ENCODE measurements at regions not wholly inside any gene's neighbourhood (a gene's known extent, or its start where the extent isn't known, plus 50 kb on each side); places are given as distances from the start of the nearest gene placed in this dataset.

GRCh38 chr16:86870380-86870779 lies 292.0 kb downstream of the FOXL1 start:
- no peaks in the 10 kb centered on the region for H3K4me1 Mint-ChIP-seq
- H3K9me3 Mint-ChIP-seq: no peaks in the 10 kb centered on the region
- H3K4me3 Mint-ChIP-seq: no peak overlapping the region
- no peak overlapping the region for H3K27ac Mint-ChIP-seq
- no peak for ATAC-seq
- DNase-seq: no peak
- no peaks in the 10 kb centered on the region for H3K36me3 Mint-ChIP-seq (ENCODE audit: low read depth)
- H3K27me3 Mint-ChIP-seq: peaks cover 3% of the 10 kb centered on the region

- no peaks in the 10 kb centered on the region for H3K36me3 Mint-ChIP-seq (ENCODE audit: low read depth)
- ATAC-seq: no peak
- no peak for DNase-seq
- no peak overlapping the region for H3K27ac Mint-ChIP-seq
- H3K4me3 Mint-ChIP-seq: no peak overlapping the region
- H3K27me3 Mint-ChIP-seq: peaks cover 4% of the 10 kb centered on the region
- no peaks in the 10 kb centered on the region for H3K4me1 Mint-ChIP-seq
- H3K9me3 Mint-ChIP-seq: no peaks in the 10 kb centered on the region
These were observed 293.8 kb downstream of the FOXL1 start for GRCh38 chr16:86872131-86872530.

- ATAC-seq: no peak
- H3K9me3 Mint-ChIP-seq: no peaks in the 10 kb centered on the region
- H3K4me1 Mint-ChIP-seq: no peaks in the 10 kb centered on the region
- H3K4me3 Mint-ChIP-seq: no peak overlapping the region
- no peaks in the 10 kb centered on the region for H3K36me3 Mint-ChIP-seq (ENCODE audit: low read depth)
- peaks cover 10% of the 10 kb centered on the region for H3K27me3 Mint-ChIP-seq
- no peak for DNase-seq
- no peak overlapping the region for H3K27ac Mint-ChIP-seq
These were observed 294.5 kb downstream of the FOXL1 start for GRCh38 chr16:86872833-86873232.

- Mint-ChIP-seq H3K27ac (no peak overlapping the region), H3K4me1 (no peaks in the 10 kb centered on the region), H3K4me3 (no peak overlapping the region), H3K36me3 (ENCODE audit: low read depth) (no peaks in the 10 kb centered on the region), H3K9me3 (no peaks in the 10 kb centered on the region), H3K27me3 (peaks cover 20% of the 10 kb centered on the region)
- peak; percentile 58 for DNase-seq
- peak; percentile 34 for ATAC-seq
These were observed 295.8 kb downstream of the FOXL1 start for GRCh38 chr16:86874141-86874540.

- H3K4me3 Mint-ChIP-seq: no peak overlapping the region
- no peak for DNase-seq
- peaks cover 38% of the 10 kb centered on the region for H3K27me3 Mint-ChIP-seq
- no peaks in the 10 kb centered on the region for H3K36me3 Mint-ChIP-seq (ENCODE audit: low read depth)
- H3K9me3 Mint-ChIP-seq: no peaks in the 10 kb centered on the region
- H3K4me1 Mint-ChIP-seq: no peaks in the 10 kb centered on the region
- H3K27ac Mint-ChIP-seq: no peak overlapping the region
- no peak for ATAC-seq
These were observed 298.1 kb downstream of the FOXL1 start for GRCh38 chr16:86876499-86876898.

- Mint-ChIP-seq H3K4me1 (no peaks in the 10 kb centered on the region), H3K9me3 (no peaks in the 10 kb centered on the region), H3K4me3 (no peak overlapping the region), H3K27ac (no peak overlapping the region), H3K27me3 (peaks cover 38% of the 10 kb centered on the region), H3K36me3 (ENCODE audit: low read depth) (no peaks in the 10 kb centered on the region)
- DNase-seq (no peak), ATAC-seq (no peak)
These were observed 298.8 kb downstream of the FOXL1 start for GRCh38 chr16:86877108-86877507.

GRCh38 chr16:86877835-86878234 lies 299.5 kb downstream of the FOXL1 start:
- no peak overlapping the region for H3K4me3 Mint-ChIP-seq
- no peaks in the 10 kb centered on the region for H3K4me1 Mint-ChIP-seq
- DNase-seq (no peak), ATAC-seq (no peak)
- no peaks in the 10 kb centered on the region for H3K36me3 Mint-ChIP-seq (ENCODE audit: low read depth)
- H3K27me3 Mint-ChIP-seq: peaks cover 40% of the 10 kb centered on the region
- no peaks in the 10 kb centered on the region for H3K9me3 Mint-ChIP-seq
- no peak overlapping the region for H3K27ac Mint-ChIP-seq

- Mint-ChIP-seq H3K27ac (no peak overlapping the region), H3K4me3 (no peak overlapping the region), H3K4me1 (no peaks in the 10 kb centered on the region), H3K27me3 (peaks cover 41% of the 10 kb centered on the region), H3K9me3 (no peaks in the 10 kb centered on the region), H3K36me3 (ENCODE audit: low read depth) (no peaks in the 10 kb centered on the region)
- no peak for ATAC-seq
- DNase-seq: no peak
These were observed 300.1 kb downstream of the FOXL1 start for GRCh38 chr16:86878236-86879080.

GRCh38 chr16:86879268-86879667 lies 300.9 kb downstream of the FOXL1 start:
- Mint-ChIP-seq H3K27ac (no peak overlapping the region), H3K27me3 (peaks cover 40% of the 10 kb centered on the region), H3K4me3 (no peak overlapping the region), H3K4me1 (no peaks in the 10 kb centered on the region), H3K9me3 (no peaks in the 10 kb centered on the region), H3K36me3 (ENCODE audit: low read depth) (no peaks in the 10 kb centered on the region)
- DNase-seq: no peak
- no peak for ATAC-seq

GRCh38 chr16:86880316-86881117 lies 302.2 kb downstream of the FOXL1 start:
- ATAC-seq (no peak), DNase-seq (no peak)
- peaks cover 40% of the 10 kb centered on the region for H3K27me3 Mint-ChIP-seq
- no peak overlapping the region for H3K4me3 Mint-ChIP-seq
- H3K4me1 Mint-ChIP-seq: no peaks in the 10 kb centered on the region
- no peaks in the 10 kb centered on the region for H3K36me3 Mint-ChIP-seq (ENCODE audit: low read depth)
- H3K27ac Mint-ChIP-seq: no peak overlapping the region
- H3K9me3 Mint-ChIP-seq: no peaks in the 10 kb centered on the region

- no peak overlapping the region for H3K27ac Mint-ChIP-seq
- H3K4me3 Mint-ChIP-seq: no peak overlapping the region
- no peaks in the 10 kb centered on the region for H3K4me1 Mint-ChIP-seq
- no peaks in the 10 kb centered on the region for H3K9me3 Mint-ChIP-seq
- no peak for ATAC-seq
- H3K36me3 Mint-ChIP-seq (ENCODE audit: low read depth): no peaks in the 10 kb centered on the region
- peaks cover 38% of the 10 kb centered on the region for H3K27me3 Mint-ChIP-seq
- no peak for DNase-seq
These were observed 302.8 kb downstream of the FOXL1 start for GRCh38 chr16:86881118-86881510.

GRCh38 chr16:86881861-86882273 lies 303.5 kb downstream of the FOXL1 start:
- no peaks in the 10 kb centered on the region for H3K4me1 Mint-ChIP-seq
- DNase-seq (no peak), ATAC-seq (no peak)
- H3K9me3 Mint-ChIP-seq: no peaks in the 10 kb centered on the region
- H3K27ac Mint-ChIP-seq: no peak overlapping the region
- peaks cover 38% of the 10 kb centered on the region for H3K27me3 Mint-ChIP-seq
- H3K36me3 Mint-ChIP-seq (ENCODE audit: low read depth): no peaks in the 10 kb centered on the region
- no peak overlapping the region for H3K4me3 Mint-ChIP-seq

- H3K27me3 Mint-ChIP-seq: peaks cover 32% of the 10 kb centered on the region
- ATAC-seq (no peak), DNase-seq (no peak)
- H3K4me3 Mint-ChIP-seq: no peak overlapping the region
- H3K36me3 Mint-ChIP-seq (ENCODE audit: low read depth): no peaks in the 10 kb centered on the region
- no peaks in the 10 kb centered on the region for H3K9me3 Mint-ChIP-seq
- no peaks in the 10 kb centered on the region for H3K4me1 Mint-ChIP-seq
- no peak overlapping the region for H3K27ac Mint-ChIP-seq
These were observed 304.4 kb downstream of the FOXL1 start for GRCh38 chr16:86882586-86883280.

GRCh38 chr16:86883583-86884389 lies 305.4 kb downstream of the FOXL1 start:
- Mint-ChIP-seq H3K4me3 (no peak overlapping the region), H3K4me1 (no peaks in the 10 kb centered on the region), H3K9me3 (peaks cover under 1% of the 10 kb centered on the region), H3K36me3 (ENCODE audit: low read depth) (no peaks in the 10 kb centered on the region), H3K27ac (no peak overlapping the region), H3K27me3 (peaks cover 26% of the 10 kb centered on the region)
- DNase-seq (no peak), ATAC-seq (no peak)

All from activated naive CD8-positive, alpha-beta T cell treated with anti-CD3 and anti-CD28 coated beads, Interleukin-2, amount 50 U/mL, for 24 hours (primary cell).